A673 (cell line): ENCODE measurements at regions not wholly inside any gene's neighbourhood (a gene's known extent, or its start where the extent isn't known, plus 50 kb on each side); places are given as distances from the start of the nearest gene placed in this dataset.
"Not testable (repeated sequence)": the region's sequence is repeated elsewhere in the genome, so short reads cannot be mapped to it uniquely, and the experiment has no call there.

Experiments used
- EZH2 ChIP-seq: fragments of 200-600 bp; sonication (generic); IDR thresholded peaks from 2 replicates; pipeline ENCODE4 v1.6.1; 2017; ENCODE audit warnings: borderline replicate concordance, low read depth, mild to moderate bottlenecking, mixed read lengths, antibody characterized with exemption, low read length; ENCODE audit not compliant: poor library complexity, severe bottlenecking
- TF ChIP-seq, protein P1 (sequence below): fragments of 300-800, 200-600 bp; sonication (generic); conservative IDR thresholded peaks from 2 replicates; pipeline ENCODE4 v1.5.1; 2017; ENCODE audit warnings: low read depth, mild to moderate bottlenecking, antibody characterized with exemption, low read length, moderate library complexity, mixed read lengths

- TF ChIP-seq, protein P1, sequence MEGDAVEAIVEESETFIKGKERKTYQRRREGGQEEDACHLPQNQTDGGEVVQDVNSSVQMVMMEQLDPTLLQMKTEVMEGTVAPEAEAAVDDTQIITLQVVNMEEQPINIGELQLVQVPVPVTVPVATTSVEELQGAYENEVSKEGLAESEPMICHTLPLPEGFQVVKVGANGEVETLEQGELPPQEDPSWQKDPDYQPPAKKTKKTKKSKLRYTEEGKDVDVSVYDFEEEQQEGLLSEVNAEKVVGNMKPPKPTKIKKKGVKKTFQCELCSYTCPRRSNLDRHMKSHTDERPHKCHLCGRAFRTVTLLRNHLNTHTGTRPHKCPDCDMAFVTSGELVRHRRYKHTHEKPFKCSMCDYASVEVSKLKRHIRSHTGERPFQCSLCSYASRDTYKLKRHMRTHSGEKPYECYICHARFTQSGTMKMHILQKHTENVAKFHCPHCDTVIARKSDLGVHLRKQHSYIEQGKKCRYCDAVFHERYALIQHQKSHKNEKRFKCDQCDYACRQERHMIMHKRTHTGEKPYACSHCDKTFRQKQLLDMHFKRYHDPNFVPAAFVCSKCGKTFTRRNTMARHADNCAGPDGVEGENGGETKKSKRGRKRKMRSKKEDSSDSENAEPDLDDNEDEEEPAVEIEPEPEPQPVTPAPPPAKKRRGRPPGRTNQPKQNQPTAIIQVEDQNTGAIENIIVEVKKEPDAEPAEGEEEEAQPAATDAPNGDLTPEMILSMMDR = not testable (repeated sequence)
- not testable (repeated sequence) for TF ChIP-seq EZH2
These were observed 66.7 kb upstream of the SLITRK5 start for GRCh38 chr13:87604437-87604836.
